Dermis microvascular lymphatic vessel endothelial cell (primary cell): ENCODE measurements at regions not wholly inside any gene's neighbourhood (a gene's known extent, or its start where the extent isn't known, plus 50 kb on each side); places are given as distances from the start of the nearest gene placed in this dataset.

ENCODE experiments used
- DNase-seq, 2 donors: peaks; one replicate each; pipeline versions ENCODE4 v3.0.0 to v3.0.0-alpha.2; 2010; ENCODE audit warnings: low read depth in 2 of 2

GRCh38 chr5:60196385-60197113 is 303.0 kb upstream of the PDE4D start:
- peak; percentile 92 to 95 for DNase-seq

GRCh38 chr5:60195551-60195950 is 302.0 kb upstream of the PDE4D start:
- no peak for DNase-seq

GRCh38 chr5:60195083-60195482 is 301.6 kb upstream of the PDE4D start:
- no peak for DNase-seq

GRCh38 chr5:60185231-60186099 is 291.9 kb upstream of the PDE4D start:
- DNase-seq, result no peak

- DNase-seq, result no peak
Observed at GRCh38 chr5:60184606-60185005, 291.1 kb upstream of the PDE4D start.

- DNase-seq, result no peak
Observed at GRCh38 chr5:60183881-60184280, 290.4 kb upstream of the PDE4D start.

- peak; percentile 55 to 79 for DNase-seq
Observed at GRCh38 chr5:60178101-60178500, 284.6 kb upstream of the PDE4D start.

GRCh38 chr5:60177596-60177995 is 284.1 kb upstream of the PDE4D start:
- peak in 1 of 2 donors; percentile 21 for DNase-seq

GRCh38 chr5:60173667-60174066 is 280.1 kb upstream of the PDE4D start:
- DNase-seq, result no peak

GRCh38 chr5:60163762-60164161 is 270.2 kb upstream of the PDE4D start:
- no peak for DNase-seq

- DNase-seq, result no peak
Observed at GRCh38 chr5:60162441-60162840, 268.9 kb upstream of the PDE4D start.

- peak in 1 of 2 donors; percentile 25 for DNase-seq
Observed at GRCh38 chr5:60161340-60161934, 267.9 kb upstream of the PDE4D start.

- no peak for DNase-seq
Observed at GRCh38 chr5:60149081-60149480, 255.6 kb upstream of the PDE4D start.

GRCh38 chr5:60148366-60148765 is 254.8 kb upstream of the PDE4D start:
- DNase-seq, result no peak

GRCh38 chr5:60147791-60148190 is 254.3 kb upstream of the PDE4D start:
- DNase-seq, result no peak

- no peak for DNase-seq
Observed at GRCh38 chr5:60143942-60144549, 250.5 kb upstream of the PDE4D start.

GRCh38 chr5:60141119-60141518 is 247.6 kb upstream of the PDE4D start:
- DNase-seq, result no peak

- no peak for DNase-seq
Observed at GRCh38 chr5:60136841-60137240, 243.3 kb upstream of the PDE4D start.

- DNase-seq, result no peak
Observed at GRCh38 chr5:60131504-60131903, 238.0 kb upstream of the PDE4D start.

GRCh38 chr5:60125636-60126035 is 232.1 kb upstream of the PDE4D start:
- DNase-seq, result no peak

- peak in 1 of 2 donors; percentile 8 for DNase-seq
Observed at GRCh38 chr5:60102961-60103693, 209.6 kb upstream of the PDE4D start.
